GM12892 (cell line): ENCODE measurements at regions not wholly inside any gene's neighbourhood (a gene's known extent, or its start where the extent isn't known, plus 50 kb on each side); places are given as distances from the start of the nearest gene placed in this dataset.

Experiments
- POLR2A ChIP-seq: IDR thresholded peaks from 2 replicates; pipeline ENCODE4 v1.6.1; 2011; ENCODE audit warnings: low read depth, low read length, control low read depth
- POLR2AphosphoS5 ChIP-seq: IDR thresholded peaks from 2 replicates; pipeline ENCODE4 v1.6.1; 2011; ENCODE audit warnings: low read depth, low read length, control low read depth
- TAF1 ChIP-seq: IDR thresholded peaks from 2 replicates; pipeline ENCODE4 v1.6.1; 2011; ENCODE audit warnings: low read depth, mild to moderate bottlenecking, control low read depth, low read length, borderline replicate concordance

GRCh38 chr20:21826976-21827375, 121.5 kb downstream of the PAX1 start:
- no peak for TF ChIP-seq TAF1
- TF ChIP-seq POLR2AphosphoS5: no peak
- no peak for TF ChIP-seq POLR2A
